IPS-18a (cell line): ENCODE measurements at regions not wholly inside any gene's neighbourhood (a gene's known extent, or its start where the extent isn't known, plus 50 kb on each side); places are given as distances from the start of the nearest gene placed in this dataset.

Experiments
- H3K27ac ChIP-seq: one replicate; pipeline ENCODE4 v1.5.1; 2013; ENCODE audit warnings: low read length
- H3K27me3 ChIP-seq: one replicate; pipeline ENCODE4 v1.6.1; 2013; ENCODE audit warnings: mild to moderate bottlenecking, low read length; ENCODE audit not compliant: control insufficient read depth, insufficient read depth
- H3K36me3 ChIP-seq: one replicate; pipeline ENCODE4 v1.6.1; 2013; ENCODE audit warnings: low read depth, low read length; ENCODE audit not compliant: control insufficient read depth
- H3K4me1 ChIP-seq: one replicate; pipeline ENCODE4 v1.6.1; 2013; ENCODE audit warnings: low read depth, low read length; ENCODE audit not compliant: control insufficient read depth
- H3K4me3 ChIP-seq: one replicate; pipeline ENCODE4 v1.5.1; 2013; ENCODE audit warnings: low read length
- H3K9ac ChIP-seq: one replicate; pipeline ENCODE4 v1.6.1; 2013; ENCODE audit warnings: mild to moderate bottlenecking, low read length, moderate library complexity
- H3K9me3 ChIP-seq: one replicate; pipeline ENCODE4 v1.6.1; 2013; ENCODE audit warnings: low read depth, low read length; ENCODE audit not compliant: control insufficient read depth

- Histone ChIP-seq H3K4me3 (no peak overlapping the region), H3K27me3 (no peaks in the 10 kb centered on the region), H3K36me3 (no peaks in the 10 kb centered on the region), H3K27ac (no peak overlapping the region), H3K9ac (no peak overlapping the region), H3K4me1 (no peaks in the 10 kb centered on the region), H3K9me3 (no peaks in the 10 kb centered on the region)
Observed at GRCh38 chr6:142613981-142614380, 312.2 kb downstream of the ADGRG6 start.

- H3K9ac ChIP-seq = no peak overlapping the region
- H3K27me3 ChIP-seq = no peaks in the 10 kb centered on the region
- H3K9me3 ChIP-seq = no peaks in the 10 kb centered on the region
- no peak overlapping the region for H3K27ac ChIP-seq
- H3K4me3 ChIP-seq = no peak overlapping the region
- H3K36me3 ChIP-seq = no peaks in the 10 kb centered on the region
- no peaks in the 10 kb centered on the region for H3K4me1 ChIP-seq
Observed at GRCh38 chr6:142617158-142617557, 315.4 kb downstream of the ADGRG6 start.

- H3K9me3 ChIP-seq = no peaks in the 10 kb centered on the region
Observed at GRCh38 chr6:142621822-142622221, 320.0 kb downstream of the ADGRG6 start.

GRCh38 chr6:142624978-142625715 lies 319.8 kb downstream of the HIVEP2 start:
- Histone ChIP-seq H3K36me3 (no peaks in the 10 kb centered on the region), H3K9ac (no peak overlapping the region), H3K4me3 (no peak overlapping the region), H3K27me3 (no peaks in the 10 kb centered on the region), H3K9me3 (no peaks in the 10 kb centered on the region), H3K27ac (no peak overlapping the region), H3K4me1 (no peaks in the 10 kb centered on the region)

More at GRCh38 chr6:142621822-142622221, 320.0 kb downstream of the ADGRG6 start:
- Histone ChIP-seq H3K36me3 (no peaks in the 10 kb centered on the region), H3K4me1 (no peaks in the 10 kb centered on the region), H3K4me3 (no peak overlapping the region), H3K9ac (no peak overlapping the region), H3K27ac (no peak overlapping the region), H3K27me3 (no peaks in the 10 kb centered on the region)

GRCh38 chr6:142627474-142627873 lies 317.5 kb downstream of the HIVEP2 start:
- no peak overlapping the region for H3K9ac ChIP-seq
- no peak overlapping the region for H3K4me3 ChIP-seq
- H3K27ac ChIP-seq = no peak overlapping the region
- no peaks in the 10 kb centered on the region for H3K27me3 ChIP-seq
- no peaks in the 10 kb centered on the region for H3K9me3 ChIP-seq
- H3K4me1 ChIP-seq = no peaks in the 10 kb centered on the region
- no peaks in the 10 kb centered on the region for H3K36me3 ChIP-seq

GRCh38 chr6:142631517-142632385 lies 313.2 kb downstream of the HIVEP2 start:
- H3K36me3 ChIP-seq = no peaks in the 10 kb centered on the region
- H3K27ac ChIP-seq = no peak overlapping the region
- H3K9ac ChIP-seq = no peak overlapping the region
- H3K4me3 ChIP-seq = no peak overlapping the region
- H3K4me1 ChIP-seq = no peaks in the 10 kb centered on the region
- no peaks in the 10 kb centered on the region for H3K9me3 ChIP-seq
- no peaks in the 10 kb centered on the region for H3K27me3 ChIP-seq

GRCh38 chr6:142633317-142633716 lies 311.7 kb downstream of the HIVEP2 start:
- no peaks in the 10 kb centered on the region for H3K27me3 ChIP-seq
- H3K4me1 ChIP-seq = no peaks in the 10 kb centered on the region
- no peak overlapping the region for H3K4me3 ChIP-seq
- no peak overlapping the region for H3K27ac ChIP-seq
- no peak overlapping the region for H3K9ac ChIP-seq
- no peaks in the 10 kb centered on the region for H3K36me3 ChIP-seq
- no peaks in the 10 kb centered on the region for H3K9me3 ChIP-seq

GRCh38 chr6:142635130-142635529 lies 309.8 kb downstream of the HIVEP2 start:
- H3K9ac ChIP-seq = no peak overlapping the region
- H3K36me3 ChIP-seq = no peaks in the 10 kb centered on the region
- no peaks in the 10 kb centered on the region for H3K9me3 ChIP-seq
- H3K4me3 ChIP-seq = no peak overlapping the region
- H3K27me3 ChIP-seq = no peaks in the 10 kb centered on the region
- H3K4me1 ChIP-seq = no peaks in the 10 kb centered on the region
- no peak overlapping the region for H3K27ac ChIP-seq

- Histone ChIP-seq H3K27me3 (no peaks in the 10 kb centered on the region), H3K27ac (no peak overlapping the region), H3K36me3 (no peaks in the 10 kb centered on the region), H3K4me3 (no peak overlapping the region), H3K9me3 (no peaks in the 10 kb centered on the region), H3K9ac (no peak overlapping the region), H3K4me1 (no peaks in the 10 kb centered on the region)
Observed at GRCh38 chr6:142637624-142638351, 307.2 kb downstream of the HIVEP2 start.

GRCh38 chr6:142642651-142643050 lies 302.3 kb downstream of the HIVEP2 start:
- H3K36me3 ChIP-seq = no peaks in the 10 kb centered on the region
- H3K4me1 ChIP-seq = peaks cover 18% of the 10 kb centered on the region
- no peak overlapping the region for H3K4me3 ChIP-seq
- no peaks in the 10 kb centered on the region for H3K9me3 ChIP-seq
- no peaks in the 10 kb centered on the region for H3K27me3 ChIP-seq
- H3K27ac ChIP-seq = no peak overlapping the region
- no peak overlapping the region for H3K9ac ChIP-seq

GRCh38 chr6:142644866-142645265 lies 300.1 kb downstream of the HIVEP2 start:
- no peak overlapping the region for H3K4me3 ChIP-seq
- H3K27ac ChIP-seq = no peak overlapping the region
- no peaks in the 10 kb centered on the region for H3K9me3 ChIP-seq
- H3K36me3 ChIP-seq = no peaks in the 10 kb centered on the region
- H3K27me3 ChIP-seq = no peaks in the 10 kb centered on the region
- H3K4me1 ChIP-seq = peaks cover 26% of the 10 kb centered on the region
- H3K9ac ChIP-seq = no peak overlapping the region
